ENCODE measurements at regions not wholly inside any gene's neighbourhood (a gene's known extent, or its start where the extent isn't known, plus 50 kb on each side); places are given as distances from the start of the nearest gene placed in this dataset.

DNA sequence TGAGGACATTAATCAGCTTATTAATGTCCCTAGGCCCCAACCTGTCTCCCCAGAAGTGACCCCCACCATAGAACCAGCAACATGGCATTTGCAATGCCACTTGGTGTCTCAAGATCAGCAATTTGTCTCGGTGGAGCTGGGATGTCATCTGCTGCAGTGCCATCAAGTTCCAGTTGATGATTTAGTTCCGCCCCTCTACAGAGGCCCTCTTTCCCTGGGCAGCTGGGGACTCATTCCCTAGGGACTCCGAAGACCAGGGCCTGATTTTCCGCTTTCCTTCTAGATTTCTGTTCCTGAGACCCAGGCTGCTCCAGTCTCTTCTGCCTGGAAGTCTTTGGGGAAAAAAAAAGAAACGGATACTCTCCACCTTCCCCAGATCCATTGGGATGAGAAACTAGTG is 122.5 kb upstream of the NANOS1 start:
- Histone ChIP-seq H3K9ac (no peak overlapping the region), H3K36me3 (replicated peaks in 1 of 2; ENCODE audit: control insufficient read depth in 1 of 2, insufficient read depth in 2 of 2, low read length in 1 of 2) (no peaks in the 10 kb centered on the region), H3K4me3 (ENCODE audit: low read depth in 2 of 2, low read length in 1 of 2) (no peak overlapping the region), H2AFZ (ENCODE audit: low read depth) (no peak overlapping the region), H3K4me2 (no peak overlapping the region), H4K20me1 (ENCODE audit: insufficient read depth) (no peaks in the 10 kb centered on the region), H3K9me2 (no peaks in the 10 kb centered on the region), H3F3A (replicated peaks; ENCODE audit: insufficient read depth) (no peaks in the 10 kb centered on the region), H3K9me3 (no peaks in the 10 kb centered on the region), H3K4me1 (ENCODE audit: control insufficient read depth in 1 of 2, insufficient read depth in 2 of 2, low read depth in 1 of 2, low read length in 1 of 2) (peaks cover 0 to 29% of the 10 kb centered on the region in 2 experiments; a peak in 2 of 4 replicates), H3K79me2 (ENCODE audit: insufficient read depth) (no peaks in the 10 kb centered on the region), H3K27me3 (ENCODE audit: insufficient read depth) (no peaks in the 10 kb centered on the region), H3K27ac (ENCODE audit: low read depth in 2 of 2, low read length in 1 of 2) (no peak overlapping the region)
- DNase-seq, result no peak
- POLR2A ChIA-PET, result no interaction called here
- TF ChIP-seq RXRA (IDR thresholded peaks at IDR 0.05; ENCODE audit: borderline replicate concordance, low read depth) (no peak), RCOR1 (IDR thresholded peaks at IDR 0.05; ENCODE audit: low read length) (no peak)
- CTCF ChIA-PET, result no interaction called here
- 75% methylated on average over 5 of the region's 5 CpGs for WGBS (ENCODE audit: low lambda C conversion rate)

DNA sequence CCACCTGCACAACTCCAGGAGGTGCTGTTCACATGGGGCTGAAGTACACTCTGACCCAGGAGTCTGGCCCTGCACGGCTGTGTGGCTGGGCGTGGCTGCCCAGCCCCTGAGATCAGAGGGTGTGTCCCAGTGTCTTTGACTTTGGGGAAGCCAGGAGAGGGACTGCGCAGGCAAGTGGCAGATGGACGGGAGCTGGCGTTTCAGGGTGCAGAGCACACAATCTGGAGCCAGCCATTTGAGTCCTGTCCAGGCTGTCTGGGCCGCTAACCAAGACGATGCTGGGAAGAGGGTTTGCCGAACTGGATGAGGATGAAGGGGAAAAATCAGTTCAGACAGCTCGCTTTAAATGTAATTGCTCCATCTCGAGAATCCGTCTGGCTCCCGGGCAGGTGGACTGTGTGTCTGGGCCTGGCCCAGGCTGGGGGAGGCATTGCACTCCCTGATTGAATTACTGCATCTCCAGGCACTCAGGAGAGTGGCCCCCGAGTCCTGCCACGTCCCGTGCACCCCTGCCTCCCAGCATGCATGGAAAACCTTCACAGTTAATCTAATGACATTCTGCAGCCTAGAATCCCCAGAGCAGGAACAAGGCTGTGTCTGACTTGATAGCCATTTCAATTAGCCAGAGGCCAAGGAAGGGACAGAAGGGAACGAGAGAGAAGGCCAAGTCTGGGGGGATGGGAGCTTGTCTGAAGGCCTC is 120.8 kb upstream of the NANOS1 start:
- DNase-seq, result peak; percentile 73
- Histone ChIP-seq H3K79me2 (ENCODE audit: insufficient read depth) (no peaks in the 10 kb centered on the region), H3K9me2 (no peaks in the 10 kb centered on the region), H3K27me3 (ENCODE audit: insufficient read depth) (no peaks in the 10 kb centered on the region), H2AFZ (ENCODE audit: low read depth) (no peak overlapping the region), H3K4me1 (ENCODE audit: control insufficient read depth in 1 of 2, insufficient read depth in 2 of 2, low read depth in 1 of 2, low read length in 1 of 2) (peaks cover 0 to 29% of the 10 kb centered on the region in 2 experiments; a peak in 2 of 4 replicates), H3K4me3 (ENCODE audit: low read depth in 2 of 2, low read length in 1 of 2) (no peak overlapping the region; a peak in 1 of 4 replicates), H3K27ac (ENCODE audit: low read depth in 2 of 2, low read length in 1 of 2) (peak overlapping the region in 1 of 2 experiments; percentile 84; a peak in 2 of 4 replicates), H3K9ac (no peak overlapping the region), H3F3A (replicated peaks; ENCODE audit: insufficient read depth) (no peaks in the 10 kb centered on the region), H4K20me1 (ENCODE audit: insufficient read depth) (no peaks in the 10 kb centered on the region), H3K9me3 (no peaks in the 10 kb centered on the region), H3K4me2 (no peak overlapping the region), H3K36me3 (replicated peaks in 1 of 2; ENCODE audit: control insufficient read depth in 1 of 2, insufficient read depth in 2 of 2, low read length in 1 of 2) (no peaks in the 10 kb centered on the region)
- POLR2A ChIA-PET, result interaction anchor here (0.6 kb wide), 2 partner anchors 120 to 499 kb away, joined by 3 to 4 read pairs; no protein-coding TSS in a partner anchor
- CTCF ChIA-PET, result no interaction called here
- TF ChIP-seq CHD2 (IDR thresholded peaks at IDR 0.05; ENCODE audit: low read length, partially characterized antibody) (peak; percentile 45), GATA2 (CRISPR knock-in tag; IDR thresholded peaks at IDR 0.05) (peak; percentile 59; the same call in 1 of the 2 replicates), RCOR1 (IDR thresholded peaks at IDR 0.05; ENCODE audit: low read length) (peak; percentile 90), MXI1 (IDR thresholded peaks at IDR 0.05; ENCODE audit: low read depth, low read length) (no peak), ELF1 (IDR thresholded peaks at IDR 0.05) (no peak), EP300 (IDR thresholded peaks at IDR 0.05; ENCODE audit: borderline replicate concordance in 1 of 2, low read depth in 1 of 2, low read length in 1 of 2) (peak in 1 of 2 experiments; percentile 79; a peak in 2 of 4 replicates), FOXM1 (IDR thresholded peaks at IDR 0.05; ENCODE audit: low read depth) (no peak), RFX5 (IDR thresholded peaks at IDR 0.05; ENCODE audit: low read length) (no peak), FOXJ3 (CRISPR knock-in tag; IDR thresholded peaks at IDR 0.05) (peak; percentile 85)
- WGBS (ENCODE audit: low lambda C conversion rate), result 34% methylated on average over 15 of the region's 16 CpGs

GRCh38 chr10:118910702-118911101 is 118.8 kb upstream of the NANOS1 start:
- Histone ChIP-seq H3K9me2 (no peaks in the 10 kb centered on the region), H3K79me2 (ENCODE audit: insufficient read depth) (no peaks in the 10 kb centered on the region), H3K27ac (ENCODE audit: low read depth in 2 of 2, low read length in 1 of 2) (no peak overlapping the region; a peak in 1 of 4 replicates), H3K9me3 (no peaks in the 10 kb centered on the region), H2AFZ (ENCODE audit: low read depth) (no peak overlapping the region), H3K36me3 (replicated peaks in 1 of 2; ENCODE audit: control insufficient read depth in 1 of 2, insufficient read depth in 2 of 2, low read length in 1 of 2) (no peaks in the 10 kb centered on the region), H3K4me2 (no peak overlapping the region), H3K9ac (no peak overlapping the region), H3K4me3 (ENCODE audit: low read depth in 2 of 2, low read length in 1 of 2) (no peak overlapping the region), H3K27me3 (ENCODE audit: insufficient read depth) (no peaks in the 10 kb centered on the region), H4K20me1 (ENCODE audit: insufficient read depth) (no peaks in the 10 kb centered on the region), H3F3A (replicated peaks; ENCODE audit: insufficient read depth) (no peaks in the 10 kb centered on the region), H3K4me1 (ENCODE audit: control insufficient read depth in 1 of 2, insufficient read depth in 2 of 2, low read depth in 1 of 2, low read length in 1 of 2) (peaks cover 0 to 38% of the 10 kb centered on the region in 2 experiments; a peak in 2 of 4 replicates)
- POLR2A ChIA-PET, result interaction anchor here (0.8 kb wide), 1 partner anchor 113 kb away, joined by 3 read pairs; no protein-coding TSS in a partner anchor
- CTCF ChIA-PET, result no interaction called here
- 76% methylated on average over 7 of the region's 7 CpGs for WGBS (ENCODE audit: low lambda C conversion rate)
- TF ChIP-seq JUND (IDR thresholded peaks at IDR 0.05) (no peak), EZH2phosphoT487 (IDR thresholded peaks at IDR 0.05; ENCODE audit: borderline replicate concordance, low read depth) (no peak)
- no peak for DNase-seq
